HEK293 (cell line): ENCODE measurements at regions not wholly inside any gene's neighbourhood (a gene's known extent, or its start where the extent isn't known, plus 50 kb on each side); places are given as distances from the start of the nearest gene placed in this dataset.

Experiments
- CTCF ChIA-PET: fragments of 350-600 bp; formaldehyde crosslinking; extraction: SDS; loops from one replicate; lab custom pipeline; 2021; ENCODE audit warnings: antibody characterized with exemption; lab: Yijun Ruan, JAX
- POLR2A ChIA-PET: fragments of 300-600 bp; formaldehyde crosslinking; extraction: SDS; loops from one replicate; lab custom pipeline; 2020; ENCODE audit warnings: antibody characterized with exemption, inconsistent platforms; lab: Yijun Ruan, JAX
- H3K27ac ChIP-seq: fragments of 200-500 bp; sonication (Bioruptor generic); 2 replicates; pipeline ENCODE4 v1.5.1; 2014; ENCODE audit warnings: low read depth, low read length, control low read depth, inconsistent platforms; ENCODE audit errors: extremely low read depth
- H3K36me3 ChIP-seq, 2 experiments: fragments of 200-500 bp in 1 of 2; sonication (Bioruptor generic) in 1 of 2; 1 replicate in 1 of 2; 2 replicates in 1 of 2; pipeline ENCODE4 v1.5.1; 2014 to 2017; ENCODE audit warnings: inconsistent platforms in 2 of 2, low read length in 2 of 2; ENCODE audit not compliant: control insufficient read depth in 2 of 2, insufficient read depth in 1 of 2
- H3K4me1 ChIP-seq: fragments of 200-500 bp; sonication (Bioruptor generic); 2 replicates; pipeline ENCODE4 v1.5.1; 2014; ENCODE audit warnings: mild to moderate bottlenecking, low read length, inconsistent platforms; ENCODE audit not compliant: control insufficient read depth, insufficient read depth
- H3K4me3 ChIP-seq: 2 replicates; pipeline ENCODE4 v1.5.1; 2011; ENCODE audit warnings: low read depth, mild to moderate bottlenecking, control low read depth, low read length, moderate library complexity
- H3K9me3 ChIP-seq: fragments of 200-500 bp; sonication (Bioruptor generic); 2 replicates; pipeline ENCODE4 v1.5.1; 2014; ENCODE audit warnings: low read depth, low read length, inconsistent platforms; ENCODE audit not compliant: control insufficient read depth, insufficient read depth
- BCL11B ChIP-seq: fragments of 450-650 bp; formaldehyde crosslinking; IDR thresholded peaks from 2 replicates; pipeline ENCODE4 v1.5.1; 2016; ENCODE audit warnings: low read depth, missing biosample characterization, missing genetic modification characterization
- EGR2 ChIP-seq: fragments of 450-650 bp; formaldehyde crosslinking; IDR thresholded peaks from 2 replicates; pipeline ENCODE4 v1.5.1; 2016; ENCODE audit warnings: low read depth, missing biosample characterization, missing genetic modification characterization
- ELK4 ChIP-seq: IDR thresholded peaks from 2 replicates; pipeline ENCODE4 v1.6.1; 2011; ENCODE audit warnings: mild to moderate bottlenecking, low read depth, low read length, borderline replicate concordance
- GLI4 ChIP-seq: fragments of 450-650 bp; formaldehyde crosslinking; IDR thresholded peaks from 2 replicates; pipeline ENCODE4 v1.5.1; 2016; ENCODE audit warnings: missing biosample characterization, missing genetic modification characterization
- KLF9 ChIP-seq: fragments of 450-650 bp; formaldehyde crosslinking; IDR thresholded peaks from 2 replicates; pipeline ENCODE4 v1.5.1; 2016; ENCODE audit warnings: missing biosample characterization, missing genetic modification characterization, low read depth
- ZBTB20 ChIP-seq: fragments of 450-650 bp; formaldehyde crosslinking; IDR thresholded peaks from 2 replicates; pipeline ENCODE4 v1.5.1; 2016; ENCODE audit warnings: missing biosample characterization, missing genetic modification characterization
- ZBTB7A ChIP-seq: fragments of 450-650 bp; formaldehyde crosslinking; IDR thresholded peaks from 2 replicates; pipeline ENCODE4 v1.5.1; 2016; ENCODE audit warnings: low read depth, missing biosample characterization, missing genetic modification characterization
- ZFP69B ChIP-seq: fragments of 450-650 bp; formaldehyde crosslinking; IDR thresholded peaks from 2 replicates; pipeline ENCODE4 v1.5.1; 2016; ENCODE audit warnings: missing biosample characterization, missing genetic modification characterization
- ZIC2 ChIP-seq: fragments of 450-650 bp; formaldehyde crosslinking; IDR thresholded peaks from 2 replicates; pipeline ENCODE4 v1.5.1; 2016; ENCODE audit warnings: missing biosample characterization, missing genetic modification characterization
- ZNF112 ChIP-seq: fragments of 450-650 bp; formaldehyde crosslinking; IDR thresholded peaks from 2 replicates; pipeline ENCODE4 v1.5.0; 2017; ENCODE audit warnings: missing biosample characterization, missing genetic modification characterization
- ZNF174 ChIP-seq: fragments of 450-650 bp; formaldehyde crosslinking; IDR thresholded peaks from 2 replicates; pipeline ENCODE4 v1.5.0; 2017; ENCODE audit warnings: missing biosample characterization, mild to moderate bottlenecking, missing genetic modification characterization
- ZNF19 ChIP-seq: fragments of 450-650 bp; formaldehyde crosslinking; IDR thresholded peaks from 2 replicates; pipeline ENCODE4; 2016; ENCODE audit warnings: missing biosample characterization, missing genetic modification characterization, low read depth
- ZNF302 ChIP-seq: fragments of 450-650 bp; formaldehyde crosslinking; IDR thresholded peaks from 2 replicates; pipeline ENCODE4 v1.5.1; 2016; ENCODE audit warnings: missing biosample characterization, missing genetic modification characterization, low read depth
- ZNF366 ChIP-seq: fragments of 450-650 bp; formaldehyde crosslinking; conservative IDR thresholded peaks from 2 replicates; pipeline ENCODE4 v1.5.1; 2016; ENCODE audit warnings: missing biosample characterization, missing genetic modification characterization
- ZNF488 ChIP-seq: fragments of 450-650 bp; formaldehyde crosslinking; IDR thresholded peaks from 2 replicates; pipeline ENCODE4 v1.5.1; 2016; ENCODE audit warnings: missing biosample characterization, missing genetic modification characterization
- ZNF521 ChIP-seq: fragments of 450-650 bp; formaldehyde crosslinking; IDR thresholded peaks from 2 replicates; pipeline ENCODE4 v1.5.1; 2017; ENCODE audit warnings: missing biosample characterization, mild to moderate bottlenecking, missing genetic modification characterization
- ZNF580 ChIP-seq: fragments of 450-650 bp; formaldehyde crosslinking; IDR thresholded peaks from 2 replicates; pipeline ENCODE4 v1.5.1; 2016; ENCODE audit warnings: missing biosample characterization, missing genetic modification characterization
- ZNF600 ChIP-seq: fragments of 450-650 bp; formaldehyde crosslinking; IDR thresholded peaks from 2 replicates; pipeline ENCODE4 v1.5.1; 2016; ENCODE audit warnings: missing biosample characterization, missing genetic modification characterization
- ZNF610 ChIP-seq: fragments of 450-650 bp; formaldehyde crosslinking; IDR thresholded peaks from 2 replicates; pipeline ENCODE4 v1.5.1; 2016; ENCODE audit warnings: missing biosample characterization, missing genetic modification characterization, borderline replicate concordance
- ZNF660 ChIP-seq: fragments of 450-650 bp; IDR thresholded peaks from 2 replicates; pipeline ENCODE4 v1.5.1; 2018; ENCODE audit warnings: missing biosample characterization, mild to moderate bottlenecking, missing genetic modification characterization
- ZNF670 ChIP-seq: fragments of 450-650 bp; formaldehyde crosslinking; IDR thresholded peaks from 2 replicates; pipeline ENCODE4 v1.5.1; 2016; ENCODE audit warnings: missing biosample characterization, missing genetic modification characterization, low read depth
- ZXDB ChIP-seq: fragments of 450-650 bp; formaldehyde crosslinking; IDR thresholded peaks from 2 replicates; pipeline ENCODE4 v1.5.1; 2016; ENCODE audit warnings: missing biosample characterization, missing genetic modification characterization
- TF ChIP-seq, protein P1 (sequence below): fragments of 450-650 bp; formaldehyde crosslinking; IDR thresholded peaks from 2 replicates; pipeline ENCODE4 v1.5.1; 2016; ENCODE audit warnings: missing biosample characterization, missing genetic modification characterization
- TF ChIP-seq, protein P2 (sequence below): fragments of 450-650 bp; formaldehyde crosslinking; IDR thresholded peaks from 2 replicates; pipeline ENCODE4; 2016; ENCODE audit warnings: missing biosample characterization, missing genetic modification characterization

DNA sequence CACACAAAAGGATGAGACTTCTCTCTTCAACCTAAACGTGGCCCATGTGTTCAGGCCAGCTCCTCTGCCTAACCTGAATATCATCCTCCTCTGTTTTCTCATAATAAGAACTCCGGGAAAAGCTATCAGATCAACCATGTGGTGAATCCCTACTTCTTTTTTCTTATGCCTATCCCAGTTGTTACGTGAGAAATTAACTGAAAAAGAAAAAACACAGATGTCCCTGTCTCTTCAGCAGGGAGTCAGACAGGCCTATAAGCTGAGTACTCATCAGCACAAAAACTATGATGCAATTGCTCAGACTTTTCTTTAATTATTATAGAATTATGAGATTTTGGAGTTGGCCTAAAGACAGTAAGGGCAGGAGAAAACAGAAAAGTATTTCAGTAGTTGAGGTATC, 613.0 kb upstream of the FSHR start (continued):
- TF ChIP-seq, protein P1, sequence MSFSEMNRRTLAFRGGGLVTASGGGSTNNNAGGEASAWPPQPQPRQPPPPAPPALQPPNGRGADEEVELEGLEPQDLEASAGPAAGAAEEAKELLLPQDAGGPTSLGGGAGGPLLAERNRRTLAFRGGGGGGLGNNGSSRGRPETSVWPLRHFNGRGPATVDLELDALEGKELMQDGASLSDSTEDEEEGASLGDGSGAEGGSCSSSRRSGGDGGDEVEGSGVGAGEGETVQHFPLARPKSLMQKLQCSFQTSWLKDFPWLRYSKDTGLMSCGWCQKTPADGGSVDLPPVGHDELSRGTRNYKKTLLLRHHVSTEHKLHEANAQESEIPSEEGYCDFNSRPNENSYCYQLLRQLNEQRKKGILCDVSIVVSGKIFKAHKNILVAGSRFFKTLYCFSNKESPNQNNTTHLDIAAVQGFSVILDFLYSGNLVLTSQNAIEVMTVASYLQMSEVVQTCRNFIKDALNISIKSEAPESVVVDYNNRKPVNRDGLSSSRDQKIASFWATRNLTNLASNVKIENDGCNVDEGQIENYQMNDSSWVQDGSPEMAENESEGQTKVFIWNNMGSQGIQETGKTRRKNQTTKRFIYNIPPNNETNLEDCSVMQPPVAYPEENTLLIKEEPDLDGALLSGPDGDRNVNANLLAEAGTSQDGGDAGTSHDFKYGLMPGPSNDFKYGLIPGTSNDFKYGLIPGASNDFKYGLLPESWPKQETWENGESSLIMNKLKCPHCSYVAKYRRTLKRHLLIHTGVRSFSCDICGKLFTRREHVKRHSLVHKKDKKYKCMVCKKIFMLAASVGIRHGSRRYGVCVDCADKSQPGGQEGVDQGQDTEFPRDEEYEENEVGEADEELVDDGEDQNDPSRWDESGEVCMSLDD (tag by site-specific recombination): no peak

DNA sequence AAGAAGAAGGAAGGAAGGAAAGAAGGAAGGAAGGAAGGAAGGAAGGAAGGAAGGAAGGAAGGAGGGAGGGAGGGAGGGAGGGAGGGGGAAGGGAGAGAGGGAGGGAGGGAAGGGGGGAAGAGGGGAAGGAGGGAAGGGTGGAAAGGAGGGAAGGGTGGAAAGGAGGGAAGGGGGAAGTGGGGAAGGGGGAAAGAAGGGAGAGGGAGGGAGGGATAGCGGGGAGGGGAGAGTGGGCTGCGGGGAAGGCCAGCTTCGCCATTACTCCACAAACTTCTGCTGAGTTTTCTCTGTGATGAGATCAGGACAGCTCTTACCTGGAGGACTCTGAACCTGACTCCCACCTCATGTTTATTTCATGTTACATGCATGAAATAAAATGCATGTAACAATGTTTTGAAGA, 601.5 kb upstream of the FSHR start:
- CTCF ChIA-PET: no interaction called here
- Histone ChIP-seq H3K36me3 (no peaks in the 10 kb centered on the region), H3K4me3 (no peak overlapping the region), H3K27ac (no peak overlapping the region), H3K4me1 (no peaks in the 10 kb centered on the region), H3K9me3 (no peaks in the 10 kb centered on the region)
- TF ChIP-seq EGR2 (no peak), ZBTB7A (tag by site-specific recombination) (no peak), ZXDB (no peak), KLF9 (tag by site-specific recombination) (no peak), ZFP69B (tag by site-specific recombination) (no peak)
- POLR2A ChIA-PET: no interaction called here

DNA sequence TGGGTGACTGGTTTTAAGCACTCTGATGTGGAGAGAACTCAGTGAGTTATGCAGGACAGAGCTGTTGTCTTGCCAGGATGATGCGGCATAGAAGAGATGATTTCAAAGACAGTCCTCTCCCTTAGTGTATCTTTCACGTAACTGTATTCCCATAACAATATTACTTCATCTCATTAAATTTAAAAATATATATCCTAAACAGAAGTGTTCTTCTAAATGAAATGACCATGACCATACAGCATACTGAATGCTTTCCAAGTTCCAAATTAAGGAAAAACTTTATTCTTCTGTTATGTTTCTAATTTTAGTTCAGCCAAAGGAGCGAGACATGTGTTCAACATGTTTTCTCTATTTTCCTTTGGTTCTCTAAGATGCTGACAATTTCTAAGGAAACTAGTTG, 600.1 kb upstream of the FSHR start:
- CTCF ChIA-PET: no interaction called here
- TF ChIP-seq ZNF521 (tag by site-specific recombination): no peak
- no peak for TF ChIP-seq ZNF610 (tag by site-specific recombination)
- no peak for TF ChIP-seq ZNF19 (tag by site-specific recombination)
- TF ChIP-seq BCL11B (tag by site-specific recombination): no peak
- no peak for TF ChIP-seq ZNF670 (tag by site-specific recombination)
- TF ChIP-seq ZNF580: no peak
- TF ChIP-seq ZNF488 (tag by site-specific recombination): no peak
- TF ChIP-seq ZNF366 (tag by site-specific recombination): no peak
- no peak for TF ChIP-seq GLI4 (tag by site-specific recombination)
- no peak for TF ChIP-seq ZNF174 (tag by site-specific recombination)
- no peak for TF ChIP-seq ZIC2 (tag by site-specific recombination)
- TF ChIP-seq ZBTB20 (tag by site-specific recombination): no peak
- no peak for TF ChIP-seq ELK4
- TF ChIP-seq ZNF112 (tag by site-specific recombination): no peak
- no peak for TF ChIP-seq ZNF600 (tag by site-specific recombination)
- TF ChIP-seq, protein P2, sequence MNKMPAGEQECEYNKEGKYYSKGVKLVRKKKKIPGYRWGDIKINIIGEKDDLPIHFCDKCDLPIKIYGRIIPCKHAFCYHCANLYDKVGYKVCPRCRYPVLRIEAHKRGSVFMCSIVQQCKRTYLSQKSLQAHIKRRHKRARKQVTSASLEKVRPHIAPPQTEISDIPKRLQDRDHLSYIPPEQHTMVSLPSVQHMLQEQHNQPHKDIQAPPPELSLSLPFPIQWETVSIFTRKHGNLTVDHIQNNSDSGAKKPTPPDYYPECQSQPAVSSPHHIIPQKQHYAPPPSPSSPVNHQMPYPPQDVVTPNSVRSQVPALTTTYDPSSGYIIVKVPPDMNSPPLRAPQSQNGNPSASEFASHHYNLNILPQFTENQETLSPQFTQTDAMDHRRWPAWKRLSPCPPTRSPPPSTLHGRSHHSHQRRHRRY (tag by site-specific recombination): no peak
- TF ChIP-seq ZNF660: no peak
- no peak for TF ChIP-seq ZNF302 (tag by site-specific recombination)
- no peaks in the 10 kb centered on the region for H3K9me3 ChIP-seq
- H3K4me1 ChIP-seq: no peaks in the 10 kb centered on the region
- POLR2A ChIA-PET: no interaction called here
- no peak overlapping the region for H3K27ac ChIP-seq
- no peaks in the 10 kb centered on the region for H3K36me3 ChIP-seq
- no peak overlapping the region for H3K4me3 ChIP-seq
